Right forelimb (tissue), 1 donor: ENCODE measurements at regions not wholly inside any gene's neighbourhood (a gene's known extent, or its start where the extent isn't known, plus 50 kb on each side); places are given as distances from the start of the nearest gene placed in this dataset.

ENCODE experiments used
- DNase-seq: peaks from one replicate; pipeline ENCODE4 v3.0.0-alpha.2; 2018

DNA sequence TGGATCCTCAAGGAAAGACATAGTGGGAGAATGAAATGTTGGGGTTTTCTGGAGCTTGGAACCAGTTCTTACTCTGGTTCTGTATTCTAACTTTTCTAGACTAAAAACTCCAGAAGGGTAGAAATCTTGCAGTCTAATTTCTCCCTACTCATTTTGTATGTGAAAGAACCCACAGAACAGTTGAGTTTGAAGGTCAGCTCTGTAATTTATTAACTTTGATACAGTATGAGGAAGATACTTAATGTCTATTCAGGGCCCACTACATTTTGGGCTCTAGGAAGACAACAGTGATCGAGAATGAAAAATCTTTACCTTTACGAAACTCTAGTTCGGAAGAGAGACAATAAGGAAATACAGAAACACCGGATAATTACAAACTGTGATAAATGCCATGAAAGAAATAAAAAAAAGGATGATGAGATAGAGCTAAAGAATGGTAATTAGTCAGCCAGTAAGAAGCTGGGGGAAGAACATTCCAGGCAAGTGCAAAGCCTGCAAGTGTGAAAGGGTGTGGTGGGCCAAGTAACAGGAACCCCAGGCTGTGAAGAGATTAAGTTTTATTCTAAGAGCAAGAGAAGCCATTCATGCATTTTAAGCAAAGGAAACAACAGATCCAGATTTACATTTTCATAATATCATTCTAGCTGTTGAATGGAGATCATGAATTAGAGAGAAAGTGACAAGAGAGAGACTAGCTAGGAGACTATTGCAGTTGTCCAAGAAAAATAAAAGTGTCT, 159.9 kb upstream of the HMCN1 start:
- no peak for DNase-seq

DNA sequence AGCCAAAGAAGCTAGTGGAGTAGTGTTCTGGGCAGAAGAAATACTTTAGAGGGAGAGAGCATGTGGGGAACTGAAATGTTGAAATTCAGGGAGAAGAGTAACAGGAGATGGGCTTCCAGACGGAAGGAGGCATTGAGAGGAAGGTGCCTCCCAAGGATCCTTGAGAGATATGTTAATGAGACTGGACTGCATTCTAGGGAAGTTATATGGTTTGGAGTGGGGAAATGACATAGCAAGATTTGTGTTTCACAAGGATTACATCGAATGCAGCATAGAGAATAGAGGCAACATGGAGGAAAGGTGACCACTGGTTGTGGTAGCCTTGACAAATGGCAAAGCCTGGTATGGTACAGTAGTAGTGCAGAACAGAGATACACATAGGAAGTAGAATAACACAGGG, 160.5 kb upstream of the HMCN1 start:
- DNase-seq = no peak

GRCh38 chr1:185573162-185573561, 161.0 kb upstream of the HMCN1 start:
- DNase-seq = no peak

- DNase-seq = no peak
Measured at GRCh38 chr1:185570962-185571361, 163.2 kb upstream of the HMCN1 start.

GRCh38 chr1:185568155-185569123, 165.8 kb upstream of the HMCN1 start:
- no peak for DNase-seq

GRCh38 chr1:185567440-185567839, 166.8 kb upstream of the HMCN1 start:
- DNase-seq = no peak

GRCh38 chr1:185566995-185567394, 167.2 kb upstream of the HMCN1 start:
- DNase-seq = no peak

- no peak for DNase-seq
Measured at GRCh38 chr1:185565302-185565701, 168.9 kb upstream of the HMCN1 start.

DNA sequence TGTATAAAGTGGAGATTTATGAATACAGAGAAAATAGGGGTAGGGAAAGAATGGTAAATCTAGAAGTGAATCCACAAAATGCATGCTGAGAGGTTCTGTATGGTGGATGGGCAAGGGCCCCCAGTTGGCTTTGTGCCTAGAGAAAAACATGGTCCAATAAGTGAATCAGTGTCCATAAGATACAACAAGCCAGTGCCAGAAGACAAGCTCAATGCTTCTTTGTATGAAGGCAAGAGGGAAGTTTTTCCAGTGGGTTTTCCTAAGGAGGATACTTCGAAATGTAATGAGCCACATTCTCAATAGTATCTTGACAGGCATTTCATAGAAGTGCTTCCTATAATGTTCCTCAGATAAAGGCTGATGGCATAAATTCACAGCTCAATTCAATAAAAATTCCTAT, 169.4 kb upstream of the HMCN1 start:
- DNase-seq = no peak

DNA sequence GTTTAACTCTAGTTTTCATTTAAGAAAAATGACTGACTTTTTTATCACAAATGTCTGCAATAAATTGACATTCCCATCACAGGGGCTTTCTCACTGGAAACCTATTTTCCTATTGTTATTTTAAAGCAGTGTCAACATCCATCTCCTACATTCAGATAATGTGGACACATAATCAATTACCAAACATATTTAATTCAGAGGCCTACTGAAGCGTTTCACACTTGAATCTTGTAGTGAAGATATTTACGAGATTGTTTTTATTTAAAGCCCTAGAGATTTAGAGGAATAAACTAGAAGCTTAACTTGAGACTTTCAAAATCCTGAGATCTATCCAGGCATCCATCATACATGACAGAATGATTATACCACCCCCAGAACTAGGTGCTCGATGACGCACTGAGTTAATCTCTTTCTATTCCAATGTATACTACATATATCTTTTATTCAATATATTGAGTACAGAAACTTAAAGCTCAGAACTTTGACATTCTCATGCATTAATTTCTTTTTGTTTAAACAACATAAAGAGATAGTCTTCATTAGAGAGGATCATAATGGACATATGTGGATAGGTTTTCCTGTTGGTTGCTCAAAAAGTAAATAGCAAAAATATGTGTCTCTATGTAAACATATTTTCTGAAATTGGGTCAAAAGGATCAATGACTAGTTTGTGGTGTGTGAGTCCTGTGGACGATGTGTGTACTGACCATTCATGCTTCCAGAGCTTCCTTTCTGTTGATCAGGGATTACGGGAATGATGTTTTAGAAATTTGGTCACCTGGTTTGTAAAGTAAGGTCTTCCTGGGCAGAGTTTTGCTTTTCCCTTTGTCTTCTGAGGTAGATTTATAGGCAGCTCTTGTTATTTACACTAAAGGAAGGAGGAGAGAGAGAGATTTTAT, 171.5 kb upstream of the HMCN1 start:
- DNase-seq = no peak

DNA sequence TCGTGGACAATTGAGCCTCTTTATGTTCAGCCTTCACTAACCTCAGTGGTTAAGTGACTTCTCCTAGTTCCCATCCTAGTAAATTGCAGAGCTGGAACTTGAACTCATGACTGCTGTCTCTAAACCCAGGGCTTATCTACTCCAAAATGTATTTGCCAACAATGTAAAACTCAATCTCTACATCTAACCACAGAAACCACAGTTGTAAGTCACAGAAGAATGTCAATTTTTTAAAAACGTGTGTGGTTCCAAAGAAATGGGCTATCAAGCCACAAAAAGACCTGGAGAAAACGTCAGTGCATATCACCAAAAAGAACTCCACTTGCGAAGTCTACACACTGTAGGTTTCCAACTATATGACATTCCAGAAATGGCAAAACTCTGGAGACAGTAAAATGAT, 172.6 kb upstream of the HMCN1 start:
- DNase-seq = no peak

GRCh38 chr1:185560760-185561159, 173.4 kb upstream of the HMCN1 start:
- no peak for DNase-seq

GRCh38 chr1:185559684-185560331, 174.4 kb upstream of the HMCN1 start:
- DNase-seq = no peak

DNA sequence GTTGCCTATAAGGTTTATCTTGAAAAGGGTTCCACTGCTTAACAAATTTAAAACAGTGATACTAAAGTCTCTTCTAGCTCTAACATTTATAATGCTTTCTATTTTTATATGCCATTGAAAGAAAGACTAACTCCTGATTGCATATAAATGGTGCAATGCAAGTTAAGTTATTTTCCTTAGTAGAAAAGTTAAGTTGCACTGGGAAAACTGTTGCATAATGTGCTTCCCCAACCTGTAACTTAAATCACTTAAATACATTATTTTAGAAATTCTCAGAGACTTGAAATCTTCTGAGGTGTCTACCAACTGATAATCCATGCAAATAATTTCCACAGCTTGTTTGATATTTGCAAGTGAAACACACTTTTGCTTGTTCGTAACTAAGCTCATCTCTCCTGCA, 175.0 kb upstream of the HMCN1 start:
- DNase-seq = no peak

- DNase-seq = no peak
Measured at GRCh38 chr1:185556561-185556960, 177.6 kb upstream of the HMCN1 start.

DNA sequence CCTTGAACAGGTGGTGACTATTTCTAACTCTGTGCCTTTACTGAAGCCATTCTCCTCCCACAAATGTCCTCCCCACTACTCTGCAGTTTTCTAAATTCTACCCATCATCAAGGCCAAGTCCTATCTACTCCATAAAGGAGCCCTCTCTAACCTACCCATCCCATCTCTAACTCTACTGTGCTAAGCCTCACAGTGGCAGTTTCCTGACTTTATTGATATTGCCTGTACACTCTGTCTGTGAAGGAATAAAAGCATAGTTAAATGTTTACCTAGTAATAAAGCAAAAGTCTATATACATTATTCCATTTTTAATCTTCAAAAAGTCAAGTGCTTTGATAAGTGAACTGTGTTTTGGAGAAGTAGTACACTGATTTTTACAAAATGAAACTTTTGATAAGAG, 178.4 kb upstream of the HMCN1 start:
- no peak for DNase-seq

DNA sequence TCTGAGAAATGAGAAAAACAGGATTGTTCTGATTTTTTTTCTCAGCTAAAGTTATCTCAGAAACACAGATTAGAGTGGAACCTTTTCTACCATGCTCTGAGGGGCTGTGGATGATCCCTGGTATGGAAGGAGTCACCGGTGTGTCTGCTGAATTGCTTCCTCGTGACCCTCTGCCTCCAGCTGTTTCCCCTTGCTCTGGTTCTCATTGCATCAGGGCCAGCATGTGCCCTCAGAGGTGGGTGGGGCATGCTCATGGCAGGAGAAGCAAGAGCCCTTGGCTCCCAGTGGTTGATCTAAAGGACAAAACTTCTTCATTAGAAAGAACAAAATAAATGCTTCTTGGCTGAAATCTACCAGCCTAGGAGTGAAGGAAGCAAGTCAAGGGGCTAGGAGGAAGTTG, 183.2 kb upstream of the HMCN1 start:
- DNase-seq = no peak

DNA sequence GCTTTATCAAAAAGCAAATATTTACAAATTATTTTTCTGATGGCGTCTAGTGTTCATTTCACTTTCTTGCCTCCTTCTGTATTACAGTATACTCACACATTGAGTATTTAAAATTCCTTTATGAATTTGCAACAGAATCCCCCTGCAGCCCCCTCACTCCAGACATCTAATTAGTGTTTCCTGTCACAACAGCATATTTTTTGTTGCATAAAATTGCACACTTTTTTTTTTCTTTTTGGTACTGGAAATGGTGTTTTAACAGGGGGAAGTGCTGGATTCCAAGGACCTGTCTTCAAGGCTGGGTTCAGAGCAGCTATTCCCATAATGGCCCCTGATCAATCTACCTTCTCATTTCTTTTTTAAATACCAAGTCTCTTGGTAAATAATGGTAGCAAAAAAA, 184.3 kb upstream of the HMCN1 start:
- DNase-seq = no peak

DNA sequence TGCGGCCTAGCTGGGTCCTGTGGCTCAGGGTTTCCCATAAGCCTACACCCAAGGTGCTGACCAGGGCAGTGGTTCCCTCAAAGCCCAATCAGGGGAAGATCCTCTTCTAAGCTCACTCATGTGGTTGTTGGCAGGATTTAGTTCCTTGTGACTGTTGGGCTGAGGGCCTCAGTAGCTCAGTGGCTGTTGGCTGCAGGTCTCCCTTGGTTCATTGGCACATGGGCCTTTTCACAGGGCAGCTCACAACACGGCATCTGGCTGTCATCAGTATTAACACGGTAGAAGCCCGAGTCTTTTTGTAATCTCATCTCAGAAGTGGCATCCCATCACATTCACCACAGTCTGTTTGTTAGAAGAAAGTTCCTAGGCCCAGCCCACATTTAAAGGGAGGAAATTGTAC, 188.2 kb upstream of the HMCN1 start:
- no peak for DNase-seq

DNA sequence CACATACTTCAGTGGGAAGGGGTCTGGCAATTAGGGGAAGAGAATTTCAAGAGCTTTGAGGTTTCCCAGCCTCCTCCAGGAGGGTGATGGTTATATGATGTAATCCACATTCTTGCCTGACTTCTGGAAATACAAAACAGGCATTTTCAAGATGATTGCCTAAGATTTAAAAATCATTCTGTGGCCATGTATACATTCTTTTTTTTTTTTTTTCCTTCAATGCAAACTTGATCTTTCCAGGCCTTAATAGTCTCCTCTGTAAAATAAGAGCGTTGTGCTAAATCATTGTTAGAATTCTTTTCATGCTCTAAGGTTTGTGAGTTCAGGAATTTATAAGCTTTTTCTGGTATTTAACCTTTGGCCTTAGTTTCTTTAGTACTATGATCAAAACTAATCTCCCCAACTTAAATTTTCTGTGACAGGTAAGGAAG, 192.3 kb upstream of the HMCN1 start:
- no peak for DNase-seq

GRCh38 chr1:185540295-185540694, 193.9 kb upstream of the HMCN1 start:
- DNase-seq = no peak

GRCh38 chr1:185539277-185539943, 194.8 kb upstream of the HMCN1 start:
- DNase-seq = no peak
